Neural cell (in vitro differentiated cells): ENCODE measurements at regions not wholly inside any gene's neighbourhood (a gene's known extent, or its start where the extent isn't known, plus 50 kb on each side); places are given as distances from the start of the nearest gene placed in this dataset.

ENCODE experiments used
- EP300 ChIP-seq: fragments of 450-650 bp; conservative IDR thresholded peaks from 2 replicates; pipeline ENCODE4 v1.6.1; 2014; ENCODE audit warnings: antibody characterized with exemption, mild to moderate bottlenecking, moderate library complexity; ENCODE audit not compliant: poor library complexity, severe bottlenecking
- EZH2 ChIP-seq: fragments of 200-600, 300-800 bp; shearing (Covaris generic), sonication (generic); IDR thresholded peaks from 2 replicates; pipeline ENCODE4 v1.6.1; 2014; ENCODE audit warnings: antibody characterized with exemption, low read length, borderline replicate concordance, mild to moderate bottlenecking; ENCODE audit not compliant: insufficient read depth, poor library complexity, severe bottlenecking
- POLR2AphosphoS5 ChIP-seq: IDR thresholded peaks from 2 replicates; pipeline ENCODE4 v1.6.1; 2012
- SMC3 ChIP-seq: fragments of 450-650 bp; conservative IDR thresholded peaks from 2 replicates; pipeline ENCODE4 v1.6.1; 2014; ENCODE audit warnings: antibody characterized with exemption, mild to moderate bottlenecking, moderate library complexity; ENCODE audit not compliant: poor library complexity
- TAF1 ChIP-seq: IDR thresholded peaks from 2 replicates; pipeline ENCODE4 v1.6.1; 2012; ENCODE audit warnings: low read depth
- TF ChIP-seq, protein P1 (sequence below): fragments of 450-650 bp; IDR thresholded peaks from 2 replicates; pipeline ENCODE4 v1.5.1; 2014; ENCODE audit warnings: antibody characterized with exemption, mild to moderate bottlenecking, moderate library complexity; ENCODE audit not compliant: poor library complexity, severe bottlenecking
- TF ChIP-seq, protein P2 (sequence below): IDR thresholded peaks from 2 replicates; pipeline ENCODE4 v1.6.1; 2012; ENCODE audit warnings: borderline replicate concordance

DNA sequence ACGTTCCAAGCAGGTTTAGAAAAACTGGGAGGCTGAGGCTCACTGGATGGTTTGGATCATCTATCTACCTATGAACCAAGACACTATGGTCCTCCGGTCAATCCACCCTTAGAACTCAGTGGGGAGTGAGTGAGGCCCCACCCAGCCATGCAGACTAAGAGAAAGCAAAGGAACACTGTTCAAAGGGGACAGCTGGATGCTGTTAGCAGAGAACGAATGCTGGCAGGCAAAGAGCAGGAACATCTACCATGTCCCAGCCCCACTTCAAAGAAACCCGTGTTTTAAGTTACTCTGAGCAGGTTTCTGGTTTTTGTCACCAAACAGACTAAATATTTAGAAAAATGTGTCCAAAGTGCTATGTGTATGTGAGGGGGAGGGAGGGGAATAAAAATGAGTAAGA, 183.4 kb upstream of the XYLT1 start:
- TF ChIP-seq TAF1 (no peak), EZH2 (no peak), POLR2AphosphoS5 (no peak), EP300 (no peak), SMC3 (no peak)
- TF ChIP-seq, protein P1, sequence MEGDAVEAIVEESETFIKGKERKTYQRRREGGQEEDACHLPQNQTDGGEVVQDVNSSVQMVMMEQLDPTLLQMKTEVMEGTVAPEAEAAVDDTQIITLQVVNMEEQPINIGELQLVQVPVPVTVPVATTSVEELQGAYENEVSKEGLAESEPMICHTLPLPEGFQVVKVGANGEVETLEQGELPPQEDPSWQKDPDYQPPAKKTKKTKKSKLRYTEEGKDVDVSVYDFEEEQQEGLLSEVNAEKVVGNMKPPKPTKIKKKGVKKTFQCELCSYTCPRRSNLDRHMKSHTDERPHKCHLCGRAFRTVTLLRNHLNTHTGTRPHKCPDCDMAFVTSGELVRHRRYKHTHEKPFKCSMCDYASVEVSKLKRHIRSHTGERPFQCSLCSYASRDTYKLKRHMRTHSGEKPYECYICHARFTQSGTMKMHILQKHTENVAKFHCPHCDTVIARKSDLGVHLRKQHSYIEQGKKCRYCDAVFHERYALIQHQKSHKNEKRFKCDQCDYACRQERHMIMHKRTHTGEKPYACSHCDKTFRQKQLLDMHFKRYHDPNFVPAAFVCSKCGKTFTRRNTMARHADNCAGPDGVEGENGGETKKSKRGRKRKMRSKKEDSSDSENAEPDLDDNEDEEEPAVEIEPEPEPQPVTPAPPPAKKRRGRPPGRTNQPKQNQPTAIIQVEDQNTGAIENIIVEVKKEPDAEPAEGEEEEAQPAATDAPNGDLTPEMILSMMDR, result no peak
- TF ChIP-seq, protein P2, sequence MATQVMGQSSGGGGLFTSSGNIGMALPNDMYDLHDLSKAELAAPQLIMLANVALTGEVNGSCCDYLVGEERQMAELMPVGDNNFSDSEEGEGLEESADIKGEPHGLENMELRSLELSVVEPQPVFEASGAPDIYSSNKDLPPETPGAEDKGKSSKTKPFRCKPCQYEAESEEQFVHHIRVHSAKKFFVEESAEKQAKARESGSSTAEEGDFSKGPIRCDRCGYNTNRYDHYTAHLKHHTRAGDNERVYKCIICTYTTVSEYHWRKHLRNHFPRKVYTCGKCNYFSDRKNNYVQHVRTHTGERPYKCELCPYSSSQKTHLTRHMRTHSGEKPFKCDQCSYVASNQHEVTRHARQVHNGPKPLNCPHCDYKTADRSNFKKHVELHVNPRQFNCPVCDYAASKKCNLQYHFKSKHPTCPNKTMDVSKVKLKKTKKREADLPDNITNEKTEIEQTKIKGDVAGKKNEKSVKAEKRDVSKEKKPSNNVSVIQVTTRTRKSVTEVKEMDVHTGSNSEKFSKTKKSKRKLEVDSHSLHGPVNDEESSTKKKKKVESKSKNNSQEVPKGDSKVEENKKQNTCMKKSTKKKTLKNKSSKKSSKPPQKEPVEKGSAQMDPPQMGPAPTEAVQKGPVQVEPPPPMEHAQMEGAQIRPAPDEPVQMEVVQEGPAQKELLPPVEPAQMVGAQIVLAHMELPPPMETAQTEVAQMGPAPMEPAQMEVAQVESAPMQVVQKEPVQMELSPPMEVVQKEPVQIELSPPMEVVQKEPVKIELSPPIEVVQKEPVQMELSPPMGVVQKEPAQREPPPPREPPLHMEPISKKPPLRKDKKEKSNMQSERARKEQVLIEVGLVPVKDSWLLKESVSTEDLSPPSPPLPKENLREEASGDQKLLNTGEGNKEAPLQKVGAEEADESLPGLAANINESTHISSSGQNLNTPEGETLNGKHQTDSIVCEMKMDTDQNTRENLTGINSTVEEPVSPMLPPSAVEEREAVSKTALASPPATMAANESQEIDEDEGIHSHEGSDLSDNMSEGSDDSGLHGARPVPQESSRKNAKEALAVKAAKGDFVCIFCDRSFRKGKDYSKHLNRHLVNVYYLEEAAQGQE, result no peak
